ENCODE measurements at regions not wholly inside any gene's neighbourhood (a gene's known extent, or its start where the extent isn't known, plus 50 kb on each side); places are given as distances from the start of the nearest gene placed in this dataset.
"Not testable (repeated sequence)": the region's sequence is repeated elsewhere in the genome, so short reads cannot be mapped to it uniquely, and the experiment has no call there.

DNA sequence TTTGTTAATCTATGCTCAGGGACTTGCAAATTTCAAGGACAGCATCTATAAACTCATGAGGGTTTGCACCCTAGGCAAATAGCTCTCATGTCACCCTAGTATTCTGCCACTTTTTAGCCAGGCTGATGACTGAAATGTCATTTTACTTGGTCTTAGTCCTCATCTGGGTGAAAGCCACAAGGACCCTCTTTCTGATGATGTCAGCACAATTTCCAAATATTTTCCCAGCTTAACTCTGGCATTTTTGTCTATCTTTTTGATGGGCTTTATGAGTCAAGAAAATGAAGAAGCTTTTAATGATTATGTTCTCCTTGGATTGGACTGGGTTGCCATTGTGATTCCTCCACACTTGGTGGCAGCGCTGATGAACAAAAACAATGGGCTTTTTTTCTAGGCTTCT is 420.1 kb upstream of the BTBD3 start:
- no peak for DNase-seq (ENCODE audit: low spot score)

DNA sequence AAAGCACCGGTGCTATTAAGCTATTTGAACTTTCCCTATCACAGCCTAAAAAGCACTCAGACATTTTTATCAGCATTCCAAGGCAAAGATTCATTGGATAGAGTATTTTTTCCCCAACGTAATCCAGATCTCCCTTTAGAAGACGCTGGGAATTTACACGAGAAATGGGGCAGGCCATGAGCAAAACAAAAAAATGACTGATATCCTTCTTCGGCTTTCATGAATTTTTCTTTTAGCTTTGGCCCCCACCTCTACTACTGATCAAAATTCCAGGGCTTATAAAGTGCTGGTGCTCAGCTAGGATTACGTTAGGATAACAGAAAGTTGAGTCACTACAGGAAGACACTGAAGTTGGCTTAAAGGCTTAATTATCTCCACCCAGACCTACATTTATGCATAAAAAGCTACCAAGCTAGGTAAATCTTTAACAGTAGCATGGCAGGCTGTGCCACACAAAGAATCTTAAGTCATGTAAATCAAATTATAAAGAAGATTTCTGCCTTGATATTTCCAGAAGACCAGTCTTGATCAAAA is 418.5 kb upstream of the BTBD3 start:
- DNase-seq (ENCODE audit: low spot score), result peak; percentile 55

DNA sequence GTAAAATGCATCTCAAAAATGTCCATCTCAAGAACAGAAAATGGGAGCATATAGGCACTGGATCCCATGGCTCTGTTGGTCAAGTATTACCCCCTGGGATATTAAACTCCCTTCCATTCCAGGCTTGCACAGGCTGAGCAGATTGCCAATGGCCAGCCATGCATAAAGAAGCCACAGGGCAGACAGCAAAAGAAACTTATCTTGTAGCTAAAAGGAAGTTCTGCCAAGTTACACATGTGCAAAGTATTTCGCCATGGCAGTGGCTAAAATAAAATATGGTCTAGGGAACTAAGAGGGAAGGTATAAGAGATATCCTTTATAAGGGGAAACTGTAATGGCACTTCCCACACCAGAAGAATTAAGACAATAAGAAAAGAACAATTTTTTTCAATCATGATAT is 415.6 kb upstream of the BTBD3 start:
- DNase-seq (ENCODE audit: low spot score), result no peak

DNA sequence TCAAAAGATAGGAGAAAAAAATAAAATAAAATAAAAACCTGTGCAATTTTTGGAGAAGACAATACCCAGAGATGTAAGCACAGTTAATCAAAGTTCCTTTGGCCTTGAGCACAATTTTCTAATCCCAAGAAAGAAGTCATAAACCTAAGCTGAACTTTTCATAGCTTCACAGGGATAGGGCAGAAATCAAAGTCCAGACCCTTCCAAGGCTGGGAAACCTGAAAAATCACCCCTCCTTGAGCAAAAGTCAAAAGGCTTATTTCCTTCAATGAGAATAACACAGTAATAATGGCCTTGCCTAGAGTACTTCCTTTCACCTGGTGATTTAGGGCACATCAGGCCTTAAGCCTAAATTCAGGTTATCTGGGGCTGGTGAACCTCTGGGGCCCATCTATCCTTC is 415.0 kb upstream of the BTBD3 start:
- no peak for DNase-seq (ENCODE audit: low spot score)

DNA sequence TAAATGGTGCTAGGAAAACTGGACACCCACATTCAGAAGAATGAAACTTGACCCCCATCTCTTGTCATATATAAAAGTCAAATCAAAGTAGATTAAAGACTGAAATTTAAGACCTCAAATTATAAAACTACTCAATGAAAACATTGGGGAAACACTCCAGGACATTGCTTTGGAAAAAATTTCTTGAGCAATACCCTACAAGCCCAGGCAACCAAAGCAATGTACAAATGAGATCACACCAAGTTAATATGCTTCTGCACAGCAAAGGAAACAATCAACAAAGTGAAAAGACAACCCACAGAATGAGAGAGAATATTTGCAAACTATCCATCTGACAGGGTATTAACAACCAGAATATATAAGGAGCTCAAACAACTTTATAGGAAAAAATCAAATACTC is 407.9 kb upstream of the BTBD3 start:
- no peak for DNase-seq (ENCODE audit: low spot score)

DNA sequence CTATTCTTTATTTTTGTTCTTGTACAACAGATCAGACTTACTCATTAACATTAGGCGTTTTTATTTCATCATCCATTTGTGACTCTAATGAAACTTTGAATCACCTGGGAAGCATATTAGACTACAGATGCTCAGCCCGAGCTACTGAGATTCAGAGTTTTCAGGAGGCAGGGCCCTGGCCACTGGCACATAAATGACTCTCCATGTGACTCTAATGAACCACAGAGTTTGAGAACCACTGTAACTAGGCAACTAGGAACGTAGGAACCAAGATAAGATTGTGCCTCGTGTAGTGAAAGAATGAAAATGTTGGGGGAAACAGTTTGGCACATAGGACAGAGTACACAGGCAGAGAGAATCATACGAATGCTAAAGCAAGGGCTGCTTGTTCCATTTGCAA is 405.9 kb upstream of the BTBD3 start:
- DNase-seq (ENCODE audit: low spot score), result no peak

DNA sequence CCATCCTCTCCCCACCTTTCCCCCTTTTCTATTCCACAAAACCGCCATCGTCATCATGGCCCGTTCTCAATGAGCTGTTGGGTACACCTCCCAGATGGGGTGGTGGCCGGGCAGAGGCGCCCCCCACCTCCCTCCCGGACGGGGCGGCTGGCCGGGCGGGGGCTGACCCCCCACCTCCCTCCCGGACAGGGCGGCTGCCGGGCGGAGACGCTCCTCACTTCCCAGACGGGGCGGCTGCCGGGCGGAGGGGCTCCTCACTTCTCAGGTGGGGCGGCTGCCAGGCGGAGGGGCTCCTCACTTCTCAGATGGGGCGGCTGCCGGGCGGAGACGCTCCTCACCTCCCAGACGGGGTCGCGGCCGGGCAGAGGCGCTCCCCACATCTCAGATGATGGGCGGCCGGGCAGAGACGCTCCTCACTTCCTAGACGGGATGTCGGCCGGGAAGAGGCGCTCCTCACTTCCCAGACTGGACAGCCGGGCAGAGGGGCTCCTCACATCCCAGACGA is 404.4 kb upstream of the BTBD3 start:
- DNase-seq (ENCODE audit: low spot score), result not testable (repeated sequence)

DNA sequence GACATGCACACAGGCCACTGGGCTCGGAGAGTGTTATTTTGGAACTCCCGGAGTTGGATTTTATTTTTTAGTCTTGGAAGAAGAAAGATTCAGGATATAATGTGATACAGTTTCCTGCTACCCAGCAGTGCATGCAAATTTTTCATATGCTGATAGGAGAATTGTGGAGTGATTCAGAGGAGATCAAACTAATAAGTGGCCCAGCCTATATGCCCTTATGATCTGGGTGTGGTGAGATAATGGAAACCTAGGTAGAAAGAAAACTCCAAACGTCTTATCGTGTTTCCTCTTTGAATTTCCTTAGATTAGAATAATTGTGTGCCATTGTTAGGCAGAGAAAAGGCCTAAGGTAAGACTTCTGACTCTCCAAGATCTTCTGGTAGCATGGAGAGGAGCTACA is 401.2 kb upstream of the BTBD3 start:
- no peak for DNase-seq (ENCODE audit: low spot score)

DNA sequence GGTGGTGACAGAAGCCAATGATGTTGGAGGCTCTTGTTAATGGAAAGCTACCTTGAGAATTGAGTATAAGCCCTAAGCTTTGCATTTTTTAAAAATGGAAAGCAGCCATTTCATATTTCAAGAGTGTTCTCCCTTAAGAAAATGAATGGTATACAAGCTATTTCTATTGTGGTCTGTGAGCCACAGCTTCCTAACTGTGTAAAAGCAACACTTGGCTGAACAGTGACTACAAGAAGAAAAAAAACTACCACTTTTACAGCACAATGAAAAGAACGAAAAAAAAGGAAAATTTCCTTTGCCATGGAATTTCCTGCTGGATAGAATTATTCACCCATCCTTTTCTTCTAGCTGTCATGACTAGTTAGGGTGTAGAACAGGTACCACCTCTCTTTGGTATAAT is 397.1 kb upstream of the BTBD3 start:
- DNase-seq (ENCODE audit: low spot score), result no peak

DNA sequence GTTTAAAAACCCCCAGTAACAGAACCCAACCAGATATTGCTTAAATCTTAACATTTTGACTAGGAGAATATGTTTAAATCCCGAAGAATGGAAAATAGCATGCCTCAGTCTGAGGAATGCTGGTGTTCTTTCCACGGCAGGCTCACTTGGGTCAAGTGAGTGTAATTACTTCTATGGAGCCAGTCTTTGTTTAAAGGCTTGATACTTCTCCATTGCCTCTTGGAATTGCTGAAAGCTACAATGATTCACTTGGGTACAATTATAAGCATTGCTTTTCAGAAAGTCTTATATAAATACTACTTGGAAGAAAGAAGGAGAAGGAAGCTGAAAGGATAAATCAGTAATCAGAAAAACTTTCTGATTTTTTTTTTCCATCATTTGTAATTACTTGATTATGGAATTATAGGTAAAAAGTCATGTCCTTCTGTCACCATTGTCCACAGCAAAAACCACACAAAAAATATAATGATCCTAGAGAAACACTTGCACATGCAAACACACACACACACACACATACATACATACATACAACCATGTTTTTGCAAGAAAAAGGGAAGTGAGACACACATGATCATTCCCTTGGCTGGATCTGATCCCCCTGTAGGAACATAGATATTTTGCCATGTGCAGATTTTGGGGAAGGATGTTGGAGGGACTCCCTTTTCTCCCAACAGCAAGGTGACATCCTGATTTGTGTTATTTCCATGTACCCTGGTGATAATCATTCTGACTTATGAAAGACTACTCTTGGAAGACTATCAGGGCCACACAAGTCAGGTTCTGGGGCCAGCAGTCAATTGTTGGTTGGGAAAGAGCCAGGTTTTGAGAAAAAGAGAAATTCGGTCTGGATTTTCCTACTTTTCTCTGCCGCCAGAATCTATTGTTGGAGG is 396.0 kb upstream of the BTBD3 start:
- no peak for DNase-seq (ENCODE audit: low spot score)

DNA sequence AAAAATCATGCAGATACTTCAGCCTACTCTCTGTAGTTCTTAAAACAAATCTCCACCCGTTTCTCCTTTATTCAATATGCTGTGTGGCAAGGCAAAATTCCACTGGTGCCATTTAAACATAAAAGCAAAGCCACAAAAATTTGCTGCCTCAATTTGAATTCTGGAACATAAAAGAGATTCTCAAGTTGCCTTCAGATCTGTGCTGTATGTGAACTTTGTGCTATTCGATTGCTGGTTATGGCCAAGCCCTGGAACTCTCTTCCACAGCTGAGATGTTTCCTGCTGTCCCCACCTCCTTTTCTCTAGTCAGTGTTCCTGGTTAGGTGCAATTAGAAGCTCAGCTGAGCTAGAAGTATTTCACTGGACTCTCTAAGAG is 395.3 kb upstream of the BTBD3 start:
- DNase-seq (ENCODE audit: low spot score), result no peak

DNA sequence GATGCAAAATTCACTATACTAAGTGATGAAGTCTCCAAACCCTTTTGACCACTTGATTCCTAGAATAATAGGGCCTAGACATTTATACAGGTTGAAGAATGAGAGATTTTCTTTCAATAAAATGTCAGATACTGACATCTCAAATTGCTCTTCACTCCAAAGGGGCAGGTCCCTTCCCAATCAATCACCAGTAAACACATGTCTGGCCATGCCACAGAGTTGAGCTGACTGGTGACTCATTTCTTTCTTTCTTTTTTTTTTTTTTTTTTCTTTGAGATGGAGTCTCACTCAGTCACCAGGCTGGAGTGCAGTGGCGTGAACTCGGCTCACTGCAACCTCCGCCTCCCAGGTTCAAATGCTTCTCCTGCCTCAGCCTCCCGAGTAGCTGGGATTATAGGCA is 388.6 kb upstream of the BTBD3 start:
- DNase-seq (ENCODE audit: low spot score), result no peak

DNA sequence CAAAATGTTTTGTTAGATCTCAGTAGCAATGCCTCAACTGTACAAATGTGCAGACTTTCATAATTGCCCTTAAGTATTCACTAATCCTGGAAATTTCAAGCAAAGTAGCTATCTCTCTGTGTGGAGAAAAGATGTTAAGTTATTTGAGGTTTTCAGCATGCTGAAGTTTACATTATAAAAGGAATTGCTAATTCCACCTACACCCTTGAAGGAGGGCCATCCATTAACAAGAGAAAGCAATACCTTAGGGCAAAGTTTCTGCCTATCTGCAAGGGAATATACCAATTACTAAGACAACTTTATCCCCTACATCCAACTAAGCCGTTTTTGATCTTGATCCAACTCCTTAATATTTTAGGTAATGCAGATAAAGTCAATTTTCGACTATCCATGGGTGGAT is 380.7 kb upstream of the BTBD3 start:
- no peak for DNase-seq (ENCODE audit: low spot score)

DNA sequence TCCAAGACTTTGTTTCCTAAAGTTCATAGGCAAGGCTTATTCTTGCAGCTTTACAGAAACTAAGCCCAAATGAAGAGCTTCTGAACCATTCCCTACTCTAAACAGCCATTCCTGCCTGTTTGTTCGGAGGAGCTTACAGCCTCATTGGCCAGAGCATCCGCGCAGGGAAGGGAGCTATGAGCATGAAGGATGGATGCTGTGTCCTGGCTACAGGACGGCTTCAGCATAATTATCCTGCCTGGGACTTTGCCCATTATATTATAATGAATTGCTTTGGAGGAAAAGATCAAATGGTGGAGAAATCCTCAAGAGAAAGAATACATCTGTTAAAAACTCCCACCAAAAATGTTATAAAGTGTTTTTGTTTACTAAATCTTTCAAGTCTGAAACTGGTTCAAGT is 378.2 kb upstream of the BTBD3 start:
- no peak for DNase-seq (ENCODE audit: low spot score)

DNA sequence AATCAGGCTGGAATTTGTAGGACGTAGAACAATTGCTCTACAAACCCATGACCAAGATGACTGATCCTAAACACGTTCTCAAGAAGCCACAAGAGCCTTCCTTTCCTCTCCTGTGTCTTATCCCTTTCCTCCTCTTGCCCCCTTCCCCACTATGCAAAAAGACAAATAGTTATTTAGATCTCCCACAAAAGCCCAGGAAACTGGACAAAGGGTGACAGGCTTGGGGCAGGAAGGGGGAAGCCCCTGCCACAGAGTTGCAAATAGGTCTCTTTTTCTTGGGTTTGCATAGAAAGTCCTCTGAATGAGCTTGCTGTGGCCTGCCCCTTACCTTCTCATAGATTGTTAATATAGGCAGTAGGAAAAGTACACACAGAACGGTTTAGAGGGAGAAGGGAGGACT is 377.1 kb upstream of the BTBD3 start:
- DNase-seq (ENCODE audit: low spot score), result no peak

DNA sequence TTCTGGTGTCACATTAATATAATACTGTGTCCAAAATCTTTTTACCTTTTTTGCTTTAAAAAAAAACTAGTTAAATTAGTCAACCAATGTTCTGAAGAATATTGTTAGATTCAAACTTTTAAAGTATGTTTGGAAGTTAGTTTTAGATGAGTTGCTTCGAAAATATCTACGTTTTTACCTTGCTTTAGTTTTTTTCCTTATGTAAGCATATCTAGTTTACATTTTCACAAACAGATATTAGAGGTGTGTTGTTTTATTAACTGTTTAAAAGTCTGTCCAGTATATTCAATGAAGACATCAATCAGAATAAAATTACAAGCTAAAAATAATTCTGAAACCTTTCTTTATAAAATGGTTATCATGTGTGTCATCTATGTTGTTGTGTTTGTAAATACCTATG is 375.0 kb upstream of the BTBD3 start:
- no peak for DNase-seq (ENCODE audit: low spot score)

DNA sequence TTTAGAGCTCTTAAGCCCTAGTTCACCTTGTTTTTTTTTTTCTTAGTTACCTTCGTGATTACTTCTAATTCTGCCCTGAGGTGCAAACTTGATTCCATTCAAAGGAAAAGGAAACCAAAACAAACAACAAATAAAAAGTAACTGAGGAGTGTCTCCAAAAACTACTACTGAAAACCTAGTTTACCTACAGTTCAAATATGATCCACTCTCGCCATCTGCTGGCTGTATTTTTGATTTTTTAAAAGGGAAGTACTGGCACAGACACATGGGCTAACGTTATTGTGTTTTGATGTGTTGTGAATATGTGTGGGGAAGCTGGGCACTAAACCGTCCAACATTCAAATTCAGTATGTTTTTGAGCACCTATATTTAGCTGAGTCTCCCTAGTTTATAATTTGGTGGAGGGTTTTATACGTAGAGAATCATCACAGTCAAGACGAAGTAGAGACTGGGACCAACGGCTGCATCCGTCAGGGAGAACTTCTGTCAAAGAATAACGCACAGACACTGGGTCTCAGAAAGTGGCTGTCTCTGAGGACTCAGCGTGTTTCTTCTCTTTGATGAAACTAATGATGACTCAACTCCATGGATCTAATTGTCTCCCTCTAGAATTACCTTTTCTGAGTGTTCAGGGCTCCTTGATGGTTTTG is 373.5 kb upstream of the BTBD3 start:
- DNase-seq (ENCODE audit: low spot score), result peak; percentile 86

DNA sequence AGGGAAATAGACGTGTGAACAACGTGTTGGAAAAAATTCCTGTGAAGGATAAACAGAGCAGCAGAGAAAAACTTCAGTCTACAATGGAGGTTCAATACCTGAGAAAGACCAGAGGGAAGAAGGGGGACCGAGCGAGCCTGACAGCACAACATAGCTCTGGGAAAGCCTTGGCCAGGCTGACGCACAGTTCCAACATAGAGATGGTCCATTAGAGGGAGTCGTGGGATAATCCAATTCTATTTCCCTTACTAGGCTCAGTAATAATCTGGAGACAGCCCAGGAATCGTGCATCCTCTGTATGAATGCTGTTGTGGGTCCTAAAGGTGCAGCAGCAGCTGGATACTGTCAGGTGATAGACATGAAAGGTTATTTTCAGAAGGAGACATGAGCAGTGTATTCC is 370.8 kb upstream of the BTBD3 start:
- no peak for DNase-seq (ENCODE audit: low spot score)

DNA sequence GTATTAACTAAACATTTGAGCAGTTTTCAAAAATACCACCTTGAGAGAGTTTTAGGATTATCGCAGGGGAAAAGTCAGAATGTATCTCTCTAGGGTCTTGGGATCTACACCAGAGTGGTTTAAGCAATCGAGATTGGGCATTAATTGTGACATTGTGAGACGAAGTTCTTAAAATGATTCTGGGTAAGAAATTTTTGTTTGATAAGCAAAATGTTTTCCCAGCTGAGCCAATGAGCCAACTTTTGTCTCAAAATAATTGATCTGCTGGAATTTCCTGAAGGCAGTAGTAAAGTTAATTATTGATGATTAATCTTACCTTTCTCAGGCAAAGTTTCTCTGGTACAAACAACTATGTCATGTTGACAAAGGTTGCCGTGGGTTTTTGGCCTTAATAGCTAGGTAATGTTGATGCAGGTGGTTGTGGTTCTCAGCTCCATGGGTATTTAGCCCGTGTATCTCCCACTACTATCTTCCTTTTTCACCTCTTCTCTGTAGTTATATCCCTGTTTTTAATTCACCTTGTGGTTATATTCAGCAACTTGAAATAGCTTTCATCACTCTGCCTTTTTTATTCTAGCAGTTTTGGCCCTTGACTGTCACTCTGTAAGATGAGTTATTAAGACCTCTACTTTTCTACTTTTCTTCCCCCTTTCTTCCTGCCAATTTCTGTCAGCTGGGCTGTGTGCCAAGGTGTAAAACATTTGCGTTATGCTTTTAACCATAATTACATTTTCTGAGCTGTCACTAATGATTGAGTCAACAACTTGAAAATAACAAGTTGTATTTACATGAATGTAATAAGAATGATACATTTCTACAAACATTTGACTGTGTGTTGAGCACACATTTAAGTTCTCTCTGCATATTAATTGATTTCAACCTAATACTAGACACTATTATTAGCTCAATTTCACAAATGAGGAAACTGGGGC is 368.3 kb upstream of the BTBD3 start:
- no peak for DNase-seq (ENCODE audit: low spot score)

DNA sequence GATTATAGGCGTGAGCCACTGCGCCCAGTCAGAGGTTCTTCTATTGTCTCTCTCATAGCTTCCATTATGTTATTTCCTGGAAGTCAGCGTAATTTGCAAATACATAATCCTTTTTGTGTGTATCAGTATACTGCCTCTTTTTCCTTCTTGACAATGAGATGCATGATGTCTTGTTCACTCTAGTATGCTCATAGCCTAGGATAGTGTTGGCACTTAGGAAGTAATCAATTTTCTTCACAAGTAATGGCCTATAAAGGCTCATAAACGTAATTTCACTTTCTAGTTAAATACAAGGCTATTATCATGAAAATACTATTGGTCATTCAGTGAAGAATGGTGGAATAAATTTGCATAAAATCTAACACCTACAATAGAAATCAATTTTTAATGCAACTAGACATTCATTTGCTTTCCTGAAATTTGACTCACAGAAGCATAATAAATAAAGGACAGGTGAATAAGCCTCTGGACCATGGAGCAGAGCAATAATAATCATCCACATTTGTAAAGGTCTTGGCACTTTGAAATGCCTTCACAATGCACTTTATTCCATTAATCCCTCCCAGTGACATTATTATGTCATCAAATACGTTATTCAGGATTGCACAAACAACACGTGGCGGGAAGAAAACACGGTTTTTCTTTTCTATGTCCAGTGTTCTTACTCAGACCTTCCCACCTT is 366.9 kb upstream of the BTBD3 start:
- no peak for DNase-seq (ENCODE audit: low spot score)

DNA sequence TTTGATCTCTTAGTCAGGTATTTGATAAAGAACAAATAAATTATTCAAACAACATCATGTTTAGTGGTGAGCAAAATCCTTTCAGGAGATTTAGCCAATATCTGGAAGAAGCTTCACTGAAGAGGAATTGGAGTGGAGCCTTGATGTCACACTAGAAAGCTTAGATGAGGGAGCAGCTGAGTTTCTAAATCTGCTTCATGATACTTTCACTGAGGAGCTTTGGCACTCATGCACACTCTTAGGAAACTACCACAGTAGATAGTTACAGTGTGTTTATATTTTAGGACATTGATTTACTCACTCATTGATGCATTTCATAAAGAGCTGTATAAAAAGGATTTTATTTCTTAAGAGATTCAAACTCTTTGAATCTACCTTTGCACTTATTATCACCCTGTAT is 366.2 kb upstream of the BTBD3 start:
- no peak for DNase-seq (ENCODE audit: low spot score)
